GM23338 (cell line): ENCODE measurements at regions not wholly inside any gene's neighbourhood (a gene's known extent, or its start where the extent isn't known, plus 50 kb on each side); places are given as distances from the start of the nearest gene placed in this dataset.

Experiments used
- ATAC-seq: fragments of 200-7000 bp; cut with Tn5 transposase; 3 replicates; pipeline ENCODE4 v1.9.1; 2020
- DNase-seq: peaks from one replicate; pipeline ENCODE4 v3.0.0-alpha.2; 2015; ENCODE audit warnings: low spot score
- H2AFZ ChIP-seq: fragments of 200-600 bp; sonication (generic); 2 replicates; pipeline ENCODE4 v1.8.0; 2016; ENCODE audit warnings: antibody characterized with exemption, mild to moderate bottlenecking, moderate library complexity
- H3F3A ChIP-seq: fragments of 200-600 bp; sonication (generic); replicated peaks from 2 replicates; pipeline ENCODE4 v1.8.0; 2017; ENCODE audit warnings: antibody characterized with exemption, mixed run types, low read depth
- H3K27ac ChIP-seq: fragments of 200-600 bp; sonication (generic); 2 replicates; pipeline ENCODE4 v1.6.1; 2016; ENCODE audit warnings: low read depth
- H3K27me3 ChIP-seq: fragments of 200-600 bp; sonication (generic); 2 replicates; pipeline ENCODE4 v1.8.0; 2016; ENCODE audit warnings: mild to moderate bottlenecking, mixed run types, moderate library complexity; ENCODE audit not compliant: insufficient read depth
- H3K36me3 ChIP-seq: fragments of 200-600 bp; sonication (generic); 2 replicates; pipeline ENCODE4 v1.8.0; 2016; ENCODE audit warnings: mild to moderate bottlenecking; ENCODE audit not compliant: insufficient read depth
- H3K4me1 ChIP-seq: fragments of 200-600 bp; sonication (generic); 2 replicates; pipeline ENCODE4 v1.8.0; 2016; ENCODE audit warnings: mild to moderate bottlenecking, moderate library complexity; ENCODE audit not compliant: insufficient read depth
- H3K4me2 ChIP-seq: fragments of 200-600 bp; sonication (generic); 2 replicates; pipeline ENCODE4 v1.7.1; 2017; ENCODE audit warnings: mixed run types
- H3K4me3 ChIP-seq: fragments of 200-600 bp; sonication (generic); 2 replicates; pipeline ENCODE4 v1.6.1; 2016; ENCODE audit warnings: mixed run types
- H3K79me2 ChIP-seq: fragments of 200-600 bp; sonication (generic); replicated peaks from 2 replicates; pipeline ENCODE4 v1.8.0; 2017; ENCODE audit warnings: mild to moderate bottlenecking; ENCODE audit not compliant: insufficient read depth
- H3K9me2 ChIP-seq: fragments of 200-600 bp; sonication (generic); 2 replicates; pipeline ENCODE4 v1.8.0; 2017; ENCODE audit not compliant: insufficient read depth
- H4K20me1 ChIP-seq: fragments of 200-600 bp; sonication (generic); replicated peaks from 2 replicates; pipeline ENCODE4 v1.8.0; 2017; ENCODE audit warnings: mild to moderate bottlenecking; ENCODE audit not compliant: insufficient read depth
- H3K27ac Mint-ChIP-seq: 2 replicates; pipeline ENCODE4 v1.8.0; 2020; ENCODE audit warnings: inconsistent platforms, mild to moderate bottlenecking, moderate library complexity, mixed read lengths
- H3K27me3 Mint-ChIP-seq: 3 replicates; pipeline ENCODE4 v1.8.0; 2022; ENCODE audit warnings: low read depth, mild to moderate bottlenecking, moderate library complexity, mixed read lengths, inconsistent platforms; ENCODE audit not compliant: insufficient read depth, poor library complexity
- H3K36me3 Mint-ChIP-seq: 3 replicates; pipeline ENCODE4 v1.8.0; 2021; ENCODE audit warnings: low read depth, mild to moderate bottlenecking, inconsistent platforms, moderate library complexity, mixed read lengths
- H3K4me1 Mint-ChIP-seq: 3 replicates; pipeline ENCODE4 v1.8.0; 2020; ENCODE audit warnings: mild to moderate bottlenecking, inconsistent platforms, mixed read lengths
- H3K4me3 Mint-ChIP-seq: 3 replicates; pipeline ENCODE4 v1.8.0; 2021; ENCODE audit warnings: moderate library complexity, mild to moderate bottlenecking, inconsistent platforms, mixed read lengths
- H3K9me3 Mint-ChIP-seq: 3 replicates; pipeline ENCODE4 v1.8.0; 2020; ENCODE audit warnings: moderate library complexity, mild to moderate bottlenecking, inconsistent platforms, mixed read lengths
- CREB1 ChIP-seq: fragments of 250-450 bp; sonication (Bioruptor Pico); IDR thresholded peaks from 2 replicates; pipeline ENCODE4 v1.5.0; 2020; ENCODE audit warnings: low read depth, mild to moderate bottlenecking, moderate library complexity
- EZH2 ChIP-seq: fragments of 200-600 bp; sonication (generic); IDR thresholded peaks from one replicate; pipeline ENCODE4 v1.8.0; 2017; ENCODE audit warnings: antibody characterized with exemption, mild to moderate bottlenecking, low read depth; ENCODE audit not compliant: unreplicated experiment
- POLR2AphosphoS5 ChIP-seq: IDR thresholded peaks from 2 replicates; pipeline ENCODE4 v1.6.1; 2016; ENCODE audit warnings: antibody characterized with exemption, low read depth
- STAT1 ChIP-seq: IDR thresholded peaks from one replicate; pipeline ENCODE4 v1.6.1; 2016; ENCODE audit warnings: antibody characterized with exemption; ENCODE audit not compliant: unreplicated experiment
- ZNF114 ChIP-seq: fragments of 250-450 bp; sonication (Bioruptor Pico); IDR thresholded peaks from 2 replicates; pipeline ENCODE4 v1.5.0; 2020; ENCODE audit warnings: mild to moderate bottlenecking, moderate library complexity
- ZNF331 ChIP-seq: fragments of 250-450 bp; sonication (Bioruptor Pico); IDR thresholded peaks from 2 replicates; pipeline ENCODE4 v1.5.0; 2020; ENCODE audit warnings: low read depth, mild to moderate bottlenecking, moderate library complexity
- TF ChIP-seq, protein P1 (sequence below): IDR thresholded peaks from one replicate; pipeline ENCODE4 v1.6.1; 2018; ENCODE audit warnings: antibody characterized with exemption; ENCODE audit not compliant: unreplicated experiment
- TF ChIP-seq, protein P2 (sequence below), 2 experiments: fragments of 200-600 bp in 1 of 2; sonication (generic) in 1 of 2; conservative IDR thresholded peaks; 2 replicates each; pipeline versions ENCODE4 v1.5.1 to v1.6.1; 2016 to 2017; ENCODE audit warnings: antibody characterized with exemption in 2 of 2, low read depth in 2 of 2, mild to moderate bottlenecking in 2 of 2, moderate library complexity in 1 of 2
- TF ChIP-seq, protein P3 (sequence below): IDR thresholded peaks from 2 replicates; pipeline ENCODE4 v1.6.1; 2016; ENCODE audit warnings: antibody characterized with exemption

DNA sequence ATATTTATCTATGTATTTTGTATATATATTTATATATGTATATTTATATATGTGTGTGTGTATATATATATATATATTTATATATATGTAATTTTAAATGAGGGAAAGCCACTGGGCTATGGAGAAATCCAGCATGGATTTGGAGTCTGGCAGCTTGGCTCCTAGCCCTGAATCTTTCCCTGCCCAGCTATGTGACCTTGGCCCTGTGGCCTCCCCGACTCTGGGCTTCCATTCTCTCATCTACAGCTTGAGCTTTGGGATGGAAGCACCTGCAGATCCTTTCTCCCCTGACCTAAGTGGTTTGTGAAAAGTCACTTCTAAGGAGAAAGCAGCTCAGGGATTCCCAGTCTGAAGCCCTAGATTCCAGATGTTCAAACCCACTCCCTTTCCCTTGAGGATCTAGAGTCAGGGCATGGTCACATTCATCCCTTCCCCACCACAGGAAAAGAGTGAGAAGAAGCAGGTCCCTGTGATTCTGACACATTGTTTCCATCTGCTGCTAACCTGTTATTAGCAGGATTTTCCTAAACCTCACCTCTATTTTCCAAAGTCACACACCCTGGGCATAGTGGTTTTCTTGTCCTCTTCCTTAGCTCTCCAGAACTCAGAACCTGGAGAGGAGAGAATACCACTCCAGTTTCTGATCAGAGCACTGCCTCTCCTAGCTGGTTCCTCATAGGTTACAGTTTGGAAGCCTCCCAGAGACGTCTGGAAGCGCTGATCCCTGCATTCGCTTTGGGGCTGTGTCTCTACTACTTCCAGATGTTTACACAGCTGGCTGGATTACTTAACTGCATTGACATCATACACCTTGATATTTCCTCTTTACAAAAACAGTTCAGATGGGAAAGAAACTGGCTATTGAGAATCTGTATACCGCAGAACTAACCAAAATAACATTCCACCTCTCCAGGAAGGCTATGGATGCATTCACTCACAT, 327.5 kb upstream of the ZMIZ1 start:
- no peaks in the 10 kb centered on the region for H3F3A ChIP-seq
- peaks cover 21% of the 10 kb centered on the region for H3K4me1 Mint-ChIP-seq
- no peaks in the 10 kb centered on the region for H3K9me3 Mint-ChIP-seq
- H3K27me3 ChIP-seq: no peaks in the 10 kb centered on the region
- H3K27me3 Mint-ChIP-seq: peaks cover 13% of the 10 kb centered on the region
- H3K27ac ChIP-seq: no peak overlapping the region
- no peak for DNase-seq
- H3K79me2 ChIP-seq: no peaks in the 10 kb centered on the region
- H3K27ac Mint-ChIP-seq: no peak overlapping the region
- H3K9me2 ChIP-seq: peaks cover 9% of the 10 kb centered on the region; the same call in 1 of the 2 replicates
- H3K36me3 ChIP-seq: no peaks in the 10 kb centered on the region
- peaks cover 8% of the 10 kb centered on the region for H3K4me1 ChIP-seq
- no peak overlapping the region for H3K4me2 ChIP-seq
- H3K4me3 Mint-ChIP-seq: no peak overlapping the region
- no peaks in the 10 kb centered on the region for H4K20me1 ChIP-seq
- H3K4me3 ChIP-seq: no peak overlapping the region
- ATAC-seq: no peak
- H2AFZ ChIP-seq: no peak overlapping the region
- H3K36me3 Mint-ChIP-seq: no peaks in the 10 kb centered on the region
- TF ChIP-seq, protein P1, sequence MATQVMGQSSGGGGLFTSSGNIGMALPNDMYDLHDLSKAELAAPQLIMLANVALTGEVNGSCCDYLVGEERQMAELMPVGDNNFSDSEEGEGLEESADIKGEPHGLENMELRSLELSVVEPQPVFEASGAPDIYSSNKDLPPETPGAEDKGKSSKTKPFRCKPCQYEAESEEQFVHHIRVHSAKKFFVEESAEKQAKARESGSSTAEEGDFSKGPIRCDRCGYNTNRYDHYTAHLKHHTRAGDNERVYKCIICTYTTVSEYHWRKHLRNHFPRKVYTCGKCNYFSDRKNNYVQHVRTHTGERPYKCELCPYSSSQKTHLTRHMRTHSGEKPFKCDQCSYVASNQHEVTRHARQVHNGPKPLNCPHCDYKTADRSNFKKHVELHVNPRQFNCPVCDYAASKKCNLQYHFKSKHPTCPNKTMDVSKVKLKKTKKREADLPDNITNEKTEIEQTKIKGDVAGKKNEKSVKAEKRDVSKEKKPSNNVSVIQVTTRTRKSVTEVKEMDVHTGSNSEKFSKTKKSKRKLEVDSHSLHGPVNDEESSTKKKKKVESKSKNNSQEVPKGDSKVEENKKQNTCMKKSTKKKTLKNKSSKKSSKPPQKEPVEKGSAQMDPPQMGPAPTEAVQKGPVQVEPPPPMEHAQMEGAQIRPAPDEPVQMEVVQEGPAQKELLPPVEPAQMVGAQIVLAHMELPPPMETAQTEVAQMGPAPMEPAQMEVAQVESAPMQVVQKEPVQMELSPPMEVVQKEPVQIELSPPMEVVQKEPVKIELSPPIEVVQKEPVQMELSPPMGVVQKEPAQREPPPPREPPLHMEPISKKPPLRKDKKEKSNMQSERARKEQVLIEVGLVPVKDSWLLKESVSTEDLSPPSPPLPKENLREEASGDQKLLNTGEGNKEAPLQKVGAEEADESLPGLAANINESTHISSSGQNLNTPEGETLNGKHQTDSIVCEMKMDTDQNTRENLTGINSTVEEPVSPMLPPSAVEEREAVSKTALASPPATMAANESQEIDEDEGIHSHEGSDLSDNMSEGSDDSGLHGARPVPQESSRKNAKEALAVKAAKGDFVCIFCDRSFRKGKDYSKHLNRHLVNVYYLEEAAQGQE: no peak
- TF ChIP-seq ZNF114 (CRISPR knock-in tag) (no peak), EZH2 (no peak), CREB1 (CRISPR knock-in tag) (no peak), STAT1 (no peak), ZNF331 (CRISPR knock-in tag) (no peak), POLR2AphosphoS5 (no peak)
- TF ChIP-seq, protein P2, sequence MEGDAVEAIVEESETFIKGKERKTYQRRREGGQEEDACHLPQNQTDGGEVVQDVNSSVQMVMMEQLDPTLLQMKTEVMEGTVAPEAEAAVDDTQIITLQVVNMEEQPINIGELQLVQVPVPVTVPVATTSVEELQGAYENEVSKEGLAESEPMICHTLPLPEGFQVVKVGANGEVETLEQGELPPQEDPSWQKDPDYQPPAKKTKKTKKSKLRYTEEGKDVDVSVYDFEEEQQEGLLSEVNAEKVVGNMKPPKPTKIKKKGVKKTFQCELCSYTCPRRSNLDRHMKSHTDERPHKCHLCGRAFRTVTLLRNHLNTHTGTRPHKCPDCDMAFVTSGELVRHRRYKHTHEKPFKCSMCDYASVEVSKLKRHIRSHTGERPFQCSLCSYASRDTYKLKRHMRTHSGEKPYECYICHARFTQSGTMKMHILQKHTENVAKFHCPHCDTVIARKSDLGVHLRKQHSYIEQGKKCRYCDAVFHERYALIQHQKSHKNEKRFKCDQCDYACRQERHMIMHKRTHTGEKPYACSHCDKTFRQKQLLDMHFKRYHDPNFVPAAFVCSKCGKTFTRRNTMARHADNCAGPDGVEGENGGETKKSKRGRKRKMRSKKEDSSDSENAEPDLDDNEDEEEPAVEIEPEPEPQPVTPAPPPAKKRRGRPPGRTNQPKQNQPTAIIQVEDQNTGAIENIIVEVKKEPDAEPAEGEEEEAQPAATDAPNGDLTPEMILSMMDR (conservative IDR thresholded peaks at IDR 0.05; ENCODE audit: low read depth in 2 of 2): no peak
- TF ChIP-seq, protein P3, sequence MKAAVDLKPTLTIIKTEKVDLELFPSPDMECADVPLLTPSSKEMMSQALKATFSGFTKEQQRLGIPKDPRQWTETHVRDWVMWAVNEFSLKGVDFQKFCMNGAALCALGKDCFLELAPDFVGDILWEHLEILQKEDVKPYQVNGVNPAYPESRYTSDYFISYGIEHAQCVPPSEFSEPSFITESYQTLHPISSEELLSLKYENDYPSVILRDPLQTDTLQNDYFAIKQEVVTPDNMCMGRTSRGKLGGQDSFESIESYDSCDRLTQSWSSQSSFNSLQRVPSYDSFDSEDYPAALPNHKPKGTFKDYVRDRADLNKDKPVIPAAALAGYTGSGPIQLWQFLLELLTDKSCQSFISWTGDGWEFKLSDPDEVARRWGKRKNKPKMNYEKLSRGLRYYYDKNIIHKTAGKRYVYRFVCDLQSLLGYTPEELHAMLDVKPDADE: no peak
